Eye (tissue), 1 donor: ENCODE measurements at regions not wholly inside any gene's neighbourhood (a gene's known extent, or its start where the extent isn't known, plus 50 kb on each side); places are given as distances from the start of the nearest gene placed in this dataset.
"Not testable (repeated sequence)": the region's sequence is repeated elsewhere in the genome, so short reads cannot be mapped to it uniquely, and the experiment has no call there.

Experiments used
- DNase-seq: peaks from one replicate; pipeline ENCODE4 v3.0.0-alpha.2; 2015

- peak; percentile 35 for DNase-seq
Measured at GRCh38 chr10:22158426-22158825, 59.4 kb downstream of the EBLN1 start.

GRCh38 chr10:22156750-22157149, 61.1 kb downstream of the EBLN1 start:
- DNase-seq = no peak

DNA sequence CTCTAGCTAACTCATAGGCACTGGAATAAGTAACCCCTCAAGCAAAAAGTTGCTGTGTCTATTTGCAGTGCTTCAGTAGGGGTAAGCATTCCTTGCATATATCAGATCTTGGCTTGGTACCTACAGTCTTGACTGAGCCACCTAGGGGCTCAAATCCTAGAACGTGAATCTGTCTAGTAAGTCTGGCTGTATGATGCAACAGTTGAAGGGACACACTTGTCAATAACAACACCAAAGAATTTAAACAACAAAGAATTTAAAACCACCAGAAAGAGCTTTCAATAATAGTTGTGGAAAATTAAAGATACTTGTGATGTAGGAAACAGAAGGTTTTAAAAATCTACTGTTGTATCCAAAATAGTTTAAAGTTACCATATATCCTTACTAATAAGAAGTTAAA, 65.4 kb downstream of the EBLN1 start:
- no peak for DNase-seq

DNA sequence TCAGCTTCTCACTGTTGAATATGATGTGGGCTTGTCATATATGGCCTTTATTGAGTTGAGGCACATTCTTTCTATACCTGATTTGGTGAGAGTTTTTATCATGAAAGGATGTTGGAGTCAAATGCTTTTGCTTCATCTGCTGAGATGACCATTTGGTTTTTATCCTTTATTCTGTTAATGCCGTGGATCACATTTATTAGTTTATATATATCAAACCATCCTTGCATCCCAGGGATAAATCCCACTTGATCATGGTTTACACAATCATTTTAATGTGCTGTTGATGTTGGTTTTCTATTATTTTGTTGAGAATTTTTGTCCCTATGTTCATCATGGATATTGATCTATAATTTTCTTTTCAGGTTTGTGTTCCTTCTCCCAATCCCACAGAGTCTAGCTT, 67.0 kb downstream of the EBLN1 start:
- no peak for DNase-seq

GRCh38 chr10:22148961-22149360, 68.9 kb downstream of the EBLN1 start:
- peak; percentile 41 for DNase-seq

- not testable (repeated sequence) for DNase-seq
Measured at GRCh38 chr10:22145873-22146272, 71.9 kb downstream of the EBLN1 start.

DNA sequence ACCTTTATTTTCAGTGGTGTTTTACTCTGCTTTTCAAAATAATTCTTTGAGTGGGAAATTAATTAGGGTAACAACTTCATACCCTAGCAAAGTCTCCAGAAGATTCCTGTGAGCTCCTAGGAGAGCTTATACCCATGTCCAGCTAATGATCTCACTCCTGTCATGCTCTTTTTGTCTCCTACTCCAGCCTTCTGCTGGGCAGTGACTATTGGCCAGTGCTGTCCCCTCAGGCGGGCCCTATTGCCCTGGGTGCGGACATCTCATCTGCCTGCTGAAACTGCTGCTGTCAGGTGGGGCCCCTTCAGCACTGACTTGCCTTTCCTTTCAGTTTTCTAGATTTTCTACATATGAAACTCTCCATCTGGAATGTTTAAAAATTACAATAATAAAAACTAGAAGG, 80.3 kb downstream of the EBLN1 start:
- no peak for DNase-seq

DNA sequence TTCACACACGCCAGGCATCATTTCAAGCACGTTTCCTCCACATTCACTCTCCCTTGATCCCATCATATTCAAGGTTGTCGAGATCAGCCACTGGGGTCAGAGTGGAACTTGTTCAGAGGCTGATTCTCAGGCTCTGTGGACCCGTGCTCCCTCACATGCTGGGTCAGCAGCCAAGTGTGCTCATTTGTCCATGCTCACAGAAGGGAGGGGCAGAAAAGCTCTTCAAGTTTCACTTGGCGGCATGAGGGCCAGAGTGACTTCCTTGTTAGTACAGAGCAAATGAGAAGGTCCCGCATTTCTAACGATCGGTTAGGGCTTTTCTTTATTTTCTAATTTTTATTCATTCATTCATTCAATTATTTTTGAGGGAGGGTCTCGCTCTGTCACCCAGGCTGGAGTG, 82.2 kb downstream of the EBLN1 start:
- no peak for DNase-seq

DNA sequence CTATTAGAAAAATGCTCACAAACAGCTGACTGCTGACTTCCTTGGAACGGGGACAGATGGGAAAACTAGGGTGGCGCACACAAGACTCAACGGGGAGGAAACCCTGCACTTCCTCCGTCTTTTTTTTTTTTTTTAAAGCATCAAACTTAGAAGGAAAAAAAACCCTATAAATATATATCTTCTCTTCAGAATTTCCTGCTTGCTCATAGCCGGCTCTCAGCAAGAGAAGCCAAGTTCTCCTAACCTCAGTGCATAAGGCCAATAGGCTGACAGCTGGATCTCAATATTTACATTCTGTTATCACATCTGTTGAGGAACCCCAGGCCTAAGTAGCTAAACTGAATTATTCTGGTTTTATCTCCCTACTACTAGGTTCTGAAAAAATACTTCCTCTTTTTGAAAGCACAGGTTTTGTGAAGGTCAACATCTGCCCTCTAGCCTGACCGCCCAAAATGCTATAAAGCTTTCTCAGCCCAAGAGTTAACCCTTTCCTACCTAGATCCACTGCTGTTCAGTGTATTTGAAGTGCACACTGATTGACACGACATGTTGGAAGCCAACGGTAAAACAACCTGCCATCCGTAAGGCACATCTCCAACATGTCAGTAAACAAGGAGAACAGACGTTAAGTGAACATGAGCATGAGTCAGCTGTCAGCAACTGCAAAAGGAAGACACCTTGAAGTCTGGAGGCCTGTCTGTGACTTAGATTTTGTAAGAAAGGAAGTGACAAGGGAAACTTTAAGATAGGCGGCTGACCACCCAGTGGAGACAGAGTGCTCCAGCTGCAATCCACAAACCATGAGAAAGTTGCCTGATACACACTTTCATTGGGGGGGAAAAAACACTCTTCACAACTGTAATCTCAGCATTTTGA, 83.8 kb downstream of the EBLN1 start:
- DNase-seq = peak; percentile 11

DNA sequence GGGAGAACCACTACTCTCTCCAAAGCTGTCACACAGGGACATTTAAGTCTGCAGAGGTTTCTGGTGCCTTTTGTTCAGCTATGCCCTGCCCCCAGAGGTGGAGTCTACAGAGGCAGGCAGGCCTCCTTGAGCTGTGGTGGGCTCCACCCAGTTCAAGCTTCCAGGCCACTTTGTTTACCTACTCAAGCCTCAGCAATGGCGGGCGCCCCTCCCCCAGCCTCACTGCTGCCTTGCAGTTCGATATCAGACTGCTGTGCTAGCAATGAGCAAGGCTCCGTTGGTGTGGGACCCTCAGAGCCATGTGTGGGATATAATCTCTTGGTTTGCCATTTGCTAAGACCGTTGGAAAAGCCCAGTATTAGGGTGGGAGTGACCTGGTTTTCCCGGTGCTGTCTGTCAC, 87.0 kb downstream of the EBLN1 start:
- not testable (repeated sequence) for DNase-seq

DNA sequence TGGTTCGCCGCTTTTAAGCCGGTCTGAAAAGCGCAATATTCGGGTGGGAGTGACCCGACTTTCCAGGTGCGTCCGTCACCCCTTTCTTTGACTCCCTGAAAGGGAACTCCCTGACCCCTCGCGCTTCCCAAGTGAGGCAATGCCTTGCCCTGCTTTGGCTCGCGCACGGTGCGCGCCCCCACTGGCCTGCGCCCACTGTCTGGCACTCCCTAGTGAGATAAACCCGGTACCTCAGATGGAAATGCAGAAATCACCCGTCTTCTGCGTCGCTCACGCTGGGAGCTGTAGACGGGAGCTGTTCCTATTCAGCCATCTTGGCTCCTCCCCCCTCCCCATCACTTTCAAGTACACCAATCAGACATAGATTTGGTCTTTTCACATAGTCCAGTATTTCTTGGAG, 88.2 kb downstream of the EBLN1 start:
- DNase-seq = not testable (repeated sequence)

GRCh38 chr10:22121181-22121580, 96.6 kb downstream of the EBLN1 start:
- not testable (repeated sequence) for DNase-seq

DNA sequence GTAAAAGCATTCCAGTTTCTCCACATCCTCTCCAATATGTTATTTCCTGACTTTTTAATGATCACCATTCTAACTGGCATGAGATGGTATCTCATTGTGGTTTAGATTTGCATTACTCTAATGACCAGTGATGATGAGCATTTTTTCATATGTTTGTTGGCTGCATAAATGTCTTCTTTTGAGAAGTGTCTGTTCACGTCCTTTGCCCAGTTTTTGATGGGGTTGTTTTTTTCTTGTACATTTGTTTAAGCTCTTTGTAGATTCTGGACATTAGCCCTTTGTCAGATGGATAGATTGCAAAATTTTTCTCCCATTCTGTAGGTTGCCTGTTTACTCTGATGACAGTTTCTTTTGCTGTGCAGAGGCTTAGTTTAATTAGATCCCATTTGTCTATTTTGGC, 97.7 kb downstream of the EBLN1 start:
- not testable (repeated sequence) for DNase-seq

- DNase-seq = not testable (repeated sequence)
Measured at GRCh38 chr10:22119575-22119974, 98.2 kb downstream of the EBLN1 start.

DNA sequence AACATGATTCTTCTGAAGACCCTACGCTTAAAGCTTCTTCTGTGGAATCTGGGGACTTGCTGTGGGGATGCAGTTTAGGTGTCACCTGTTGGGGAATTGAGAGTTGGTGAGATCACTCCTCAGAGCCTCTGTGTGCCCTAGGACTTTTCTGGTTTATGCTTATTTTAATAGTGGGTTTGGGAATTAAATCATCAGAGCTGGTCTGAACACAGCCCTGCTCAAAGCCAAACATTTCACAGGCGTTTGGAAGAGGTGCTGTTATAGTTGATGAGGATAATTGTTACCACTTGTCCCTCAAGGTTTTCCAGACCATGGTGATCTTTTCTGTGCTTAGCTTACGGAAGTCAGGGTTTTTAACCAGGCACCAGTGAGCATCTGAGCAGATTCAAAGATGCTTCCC, 106.1 kb downstream of the EBLN1 start:
- no peak for DNase-seq

DNA sequence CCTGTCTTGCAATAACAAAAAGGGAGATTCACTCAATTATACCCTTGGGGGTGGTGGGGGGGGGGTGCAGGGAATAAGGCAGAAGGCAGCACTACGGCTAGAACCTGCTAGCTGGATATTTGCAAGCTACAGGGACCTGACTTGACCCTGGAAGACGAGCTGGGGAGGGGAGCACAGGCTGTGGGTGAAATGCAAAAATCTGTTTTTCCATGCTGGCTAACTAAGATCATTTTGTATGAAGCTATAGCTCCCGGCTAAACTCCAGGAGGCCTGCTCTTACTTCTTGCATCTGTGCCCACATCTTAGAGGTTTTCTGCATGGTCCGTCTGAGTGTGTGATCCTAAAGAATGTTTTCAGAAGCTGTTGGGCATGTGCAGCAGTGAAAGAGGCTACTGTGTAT, 106.6 kb downstream of the EBLN1 start:
- DNase-seq = no peak

DNA sequence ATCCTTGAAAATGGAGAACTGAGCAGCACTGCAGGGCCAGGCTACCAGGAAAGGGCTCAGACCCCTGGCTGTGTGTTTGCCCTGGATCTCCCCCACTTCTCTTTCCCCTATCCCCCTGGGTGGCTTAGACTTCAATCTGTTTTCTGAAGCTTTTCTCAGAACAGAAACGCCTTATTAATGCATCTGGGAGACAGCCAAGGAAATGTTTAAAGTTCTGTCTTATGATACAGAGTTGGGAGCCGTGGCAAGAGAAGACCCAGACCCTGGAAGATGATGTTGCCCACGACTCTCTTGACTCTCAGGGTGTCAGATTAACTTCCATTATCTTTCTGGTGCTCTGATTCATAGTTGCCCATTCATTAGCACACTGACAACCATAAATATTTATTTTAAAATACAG, 107.1 kb downstream of the EBLN1 start:
- no peak for DNase-seq

- DNase-seq = no peak
Measured at GRCh38 chr10:22105270-22105669, 101.7 kb upstream of the DNAJC1 start.

DNA sequence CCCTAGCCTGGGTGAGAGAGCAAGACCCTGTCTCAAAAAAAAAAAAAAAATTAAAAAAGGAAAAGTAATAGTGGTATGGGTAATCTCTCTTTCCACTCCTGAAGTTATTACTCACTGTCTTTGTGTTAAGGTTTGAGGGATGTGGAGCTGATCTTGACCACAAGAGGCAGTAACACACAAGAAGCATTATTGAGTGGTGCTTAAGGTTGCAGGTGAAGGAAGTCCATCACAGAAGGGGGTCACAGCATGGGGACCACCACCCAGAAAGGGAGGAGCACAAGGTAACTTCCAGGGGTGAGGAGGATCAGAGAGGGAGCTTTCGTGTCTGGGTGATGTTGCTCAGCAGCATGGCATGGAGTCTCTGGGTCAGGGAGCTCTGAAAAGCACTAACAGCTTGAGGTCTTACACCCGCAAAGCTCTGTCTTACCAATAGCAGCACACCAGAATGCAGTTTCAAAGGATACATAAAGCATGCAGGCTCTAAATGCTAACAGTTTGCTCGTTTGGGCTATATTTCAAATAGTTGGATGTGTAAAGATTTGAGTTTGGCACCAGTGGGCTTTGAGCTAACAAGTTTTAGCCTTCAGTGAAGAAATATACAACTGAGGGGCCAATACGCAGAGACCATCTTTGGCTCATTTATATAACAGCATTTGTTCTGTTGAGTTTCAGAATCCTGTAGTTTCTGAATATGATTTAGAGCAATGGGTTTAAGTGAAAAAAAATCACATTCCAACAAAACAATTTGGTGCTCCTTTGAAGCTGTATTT, 100.4 kb upstream of the DNAJC1 start:
- DNase-seq = no peak

DNA sequence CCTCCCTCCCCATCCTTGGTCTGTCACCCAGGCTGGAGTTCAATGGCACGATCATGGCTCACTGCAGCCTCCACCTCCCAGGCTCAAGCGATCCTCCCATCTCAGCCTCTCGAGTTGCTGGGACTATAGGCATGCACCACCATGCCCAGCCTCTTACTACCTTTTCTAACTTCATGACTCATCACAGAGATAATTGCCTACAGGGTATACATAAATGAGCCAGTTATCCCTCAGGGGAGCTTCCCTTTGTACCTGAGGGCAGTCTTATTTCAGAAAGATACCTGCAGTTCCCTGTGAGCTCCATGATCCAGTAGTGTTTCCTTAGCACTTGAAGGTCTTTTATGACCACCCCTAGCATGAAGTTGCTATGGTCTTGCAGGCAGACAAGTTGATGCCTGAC, 94.2 kb upstream of the DNAJC1 start:
- no peak for DNase-seq

DNA sequence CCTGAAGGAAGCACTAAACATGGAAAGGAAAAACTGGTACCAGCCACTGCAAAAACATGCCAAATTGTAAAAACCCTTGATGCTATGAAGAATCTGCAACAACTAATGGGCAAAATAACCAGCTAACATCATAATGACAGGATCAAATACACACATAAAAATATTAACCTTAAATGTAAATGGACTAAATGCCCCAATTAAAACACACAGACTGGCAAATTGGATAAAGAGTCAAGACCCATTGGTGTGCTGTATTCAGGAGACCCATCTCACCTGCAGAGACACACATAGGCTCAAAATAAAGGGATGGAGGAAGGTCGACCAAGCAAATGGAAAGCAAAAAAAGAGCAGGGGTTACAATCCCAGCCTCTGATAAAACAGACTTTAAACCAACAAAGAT, 87.7 kb upstream of the DNAJC1 start:
- not testable (repeated sequence) for DNase-seq

DNA sequence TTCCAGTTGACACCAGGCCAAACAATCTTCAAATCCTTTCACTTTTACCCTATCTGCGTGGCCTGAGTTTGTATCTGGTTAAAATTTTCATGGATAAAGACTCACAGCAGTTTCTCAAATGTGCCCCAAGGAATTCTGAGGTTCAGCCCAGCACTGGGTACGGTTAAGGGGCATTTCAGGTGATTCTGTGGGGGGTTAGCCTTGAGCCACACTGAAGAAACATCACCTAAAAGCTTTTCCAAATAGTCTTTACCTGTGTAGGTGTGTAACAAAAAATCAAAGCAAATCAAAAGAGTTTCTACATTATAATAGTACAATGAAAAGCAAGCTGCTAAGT, 83.8 kb upstream of the DNAJC1 start:
- DNase-seq = no peak

DNA sequence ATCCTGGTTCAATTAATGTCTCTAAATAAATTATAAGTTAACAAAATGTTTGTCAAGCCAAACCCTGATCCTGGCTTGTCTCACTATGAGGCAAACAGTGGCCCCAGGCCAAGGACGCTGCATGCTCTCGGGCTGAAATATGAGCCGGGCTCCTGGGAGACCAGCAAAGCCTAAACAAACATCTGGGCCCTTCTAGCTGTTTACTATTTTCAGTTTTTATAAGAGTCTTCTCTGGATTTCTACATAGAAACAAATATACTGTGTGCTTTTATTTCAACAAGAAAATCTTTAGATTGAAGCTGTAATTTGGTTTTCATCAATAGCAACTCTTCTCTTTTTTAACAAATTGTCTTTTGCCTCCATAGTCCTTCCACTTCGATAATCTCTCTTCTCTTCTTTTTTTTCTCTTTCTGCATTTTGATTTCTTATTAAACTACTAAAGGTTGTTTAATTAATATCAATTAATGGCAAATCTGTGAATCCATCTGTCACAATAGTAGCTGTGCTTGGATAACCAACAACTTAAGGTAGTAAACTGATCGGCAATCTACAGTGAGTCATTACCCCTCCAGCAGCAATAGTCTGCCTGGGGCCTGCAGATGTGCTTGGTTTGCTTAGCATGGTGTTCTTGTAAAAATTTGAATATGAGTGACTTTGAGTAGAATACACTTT, 83.3 kb upstream of the DNAJC1 start:
- peak; percentile 77 for DNase-seq

DNA sequence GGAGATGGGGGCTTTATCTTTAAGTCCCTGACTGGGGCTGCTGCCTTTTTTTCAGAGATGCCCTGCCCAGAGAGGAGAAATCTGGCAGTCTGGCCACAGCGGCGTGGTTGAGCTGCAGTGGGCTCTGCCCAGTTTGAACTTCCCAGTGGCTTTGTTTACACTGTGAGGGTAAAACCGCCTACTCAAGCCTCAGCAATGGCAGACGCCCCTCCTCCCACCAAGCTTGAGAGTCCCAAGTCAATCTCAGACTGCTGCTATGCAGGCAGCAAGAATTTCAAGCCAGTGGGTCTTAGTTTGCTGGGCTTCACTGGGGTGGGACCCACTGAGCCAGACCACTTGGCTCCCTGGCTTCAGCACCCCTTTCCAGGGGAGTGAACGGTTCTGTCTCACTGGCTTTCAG, 76.4 kb upstream of the DNAJC1 start:
- not testable (repeated sequence) for DNase-seq
